ENCODE measurements at regions not wholly inside any gene's neighbourhood (a gene's known extent, or its start where the extent isn't known, plus 50 kb on each side); places are given as distances from the start of the nearest gene placed in this dataset.
A peak's percentile ranks its signal among the peaks of the same experiment; 100 is the strongest.
"Not testable (repeated sequence)": the region's sequence is repeated elsewhere in the genome, so short reads cannot be mapped to it uniquely, and the experiment has no call there.

GRCh38 chr1:98287626-98288025, 366.8 kb upstream of the DPYD start:
- no peak for DNase-seq (ENCODE audit: low read depth)
- no peak for TF ChIP-seq CTCF (IDR thresholded peaks at IDR 0.05; ENCODE audit: low read depth, low read length, missing control alignments)
- in situ Hi-C loops (cut with HindIII; ENCODE audit: low sequenced_read_pairs): no loop called here
- H3K4me3 ChIP-seq (ENCODE audit: low read depth, low read length): no peak overlapping the region

DNA sequence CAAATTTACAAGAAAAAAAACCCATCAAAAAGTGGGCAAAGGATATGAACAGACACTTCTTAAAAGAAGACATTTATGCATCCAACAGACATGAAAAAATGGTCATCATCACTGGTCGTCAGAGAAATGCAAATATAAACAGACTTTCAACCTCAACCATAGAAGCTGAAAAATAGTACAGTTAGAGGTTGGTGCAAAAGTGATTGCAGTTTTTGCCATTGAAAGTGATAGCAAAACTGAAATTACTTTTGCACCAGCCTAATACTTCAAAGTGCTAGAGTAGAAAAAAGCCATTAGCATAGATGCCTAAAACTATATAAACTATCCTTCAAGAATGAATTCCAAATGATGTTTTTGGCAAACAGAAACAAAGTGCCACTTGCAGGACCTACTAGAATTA, 365.8 kb upstream of the DPYD start:
- no peak for DNase-seq (ENCODE audit: low read depth)
- in situ Hi-C loops (cut with HindIII; ENCODE audit: low sequenced_read_pairs): no loop called here
- no peak overlapping the region for H3K4me3 ChIP-seq (ENCODE audit: low read depth, low read length)
- no peak for TF ChIP-seq CTCF (IDR thresholded peaks at IDR 0.05; ENCODE audit: low read depth, low read length, missing control alignments)

DNA sequence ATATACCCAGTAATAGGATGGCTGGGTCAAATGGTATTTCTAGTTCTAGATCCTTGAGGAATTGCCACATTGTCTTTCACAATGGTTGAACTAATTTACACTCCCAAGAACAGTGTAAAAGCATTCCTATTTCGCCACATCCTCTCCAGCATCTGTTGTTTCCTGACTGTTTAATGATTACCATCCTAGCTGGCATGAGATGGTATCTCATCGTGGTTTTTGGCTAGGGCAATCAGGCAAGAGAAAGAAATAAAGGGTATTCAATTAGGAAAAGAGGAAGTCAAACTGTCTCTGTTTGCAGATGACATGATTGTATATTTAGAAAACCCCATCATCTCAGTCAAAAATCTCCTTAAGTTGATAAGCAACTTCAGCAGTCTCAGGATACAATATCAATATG, 364.5 kb upstream of the DPYD start:
- H3K4me3 ChIP-seq (ENCODE audit: low read depth, low read length); in situ Hi-C loops (cut with HindIII; ENCODE audit: low sequenced_read_pairs); DNase-seq (ENCODE audit: low read depth): not testable (repeated sequence)

DNA sequence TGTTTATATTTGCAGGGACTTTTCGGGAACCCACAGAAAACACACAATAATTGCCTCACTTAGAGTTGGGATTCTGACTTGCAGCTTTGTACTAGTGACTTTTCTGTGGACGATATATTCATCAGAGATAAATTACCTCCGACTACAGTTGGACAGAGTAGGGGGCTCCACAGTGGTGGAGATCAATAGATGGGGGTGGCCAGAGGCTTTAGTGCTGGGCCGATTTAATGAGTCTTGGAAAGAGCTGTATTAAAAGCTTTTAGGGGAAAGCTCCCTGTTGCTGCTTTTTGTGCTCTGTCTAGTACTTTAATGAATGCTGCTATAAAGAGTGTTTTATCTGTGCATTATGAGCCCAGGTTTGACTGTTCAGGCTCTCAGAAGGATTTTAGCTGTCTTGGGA, 359.2 kb upstream of the DPYD start:
- no peak for TF ChIP-seq CTCF (IDR thresholded peaks at IDR 0.05; ENCODE audit: low read depth, low read length, missing control alignments)
- in situ Hi-C loops (cut with HindIII; ENCODE audit: low sequenced_read_pairs): no loop called here

GRCh38 chr1:98278055-98278454, 357.2 kb upstream of the DPYD start:
- in situ Hi-C loops (cut with HindIII; ENCODE audit: low sequenced_read_pairs): no loop called here
- TF ChIP-seq CTCF (IDR thresholded peaks at IDR 0.05; ENCODE audit: low read depth, low read length, missing control alignments): no peak
- DNase-seq (ENCODE audit: low read depth): no peak

More for the DNA sequence above, 359.2 kb upstream of the DPYD start:
- no peak for DNase-seq (ENCODE audit: low read depth)
- H3K4me3 ChIP-seq (ENCODE audit: low read depth, low read length): no peak overlapping the region

GRCh38 chr1:98277118-98277517, 356.3 kb upstream of the DPYD start:
- no peak for TF ChIP-seq CTCF (IDR thresholded peaks at IDR 0.05; ENCODE audit: low read depth, low read length, missing control alignments)
- no peak overlapping the region for H3K4me3 ChIP-seq (ENCODE audit: low read depth, low read length)
- in situ Hi-C loops (cut with HindIII; ENCODE audit: low sequenced_read_pairs): no loop called here
- peak; percentile 32 for DNase-seq (ENCODE audit: low read depth)

More at GRCh38 chr1:98278055-98278454, 357.2 kb upstream of the DPYD start:
- no peak overlapping the region for H3K4me3 ChIP-seq (ENCODE audit: low read depth, low read length)

GRCh38 chr1:98276514-98276913, 355.7 kb upstream of the DPYD start:
- no peak overlapping the region for H3K4me3 ChIP-seq (ENCODE audit: low read depth, low read length)
- no peak for TF ChIP-seq CTCF (IDR thresholded peaks at IDR 0.05; ENCODE audit: low read depth, low read length, missing control alignments)
- no peak for DNase-seq (ENCODE audit: low read depth)
- in situ Hi-C loops (cut with HindIII; ENCODE audit: low sequenced_read_pairs): no loop called here
